Peyer's patch (tissue), 4 donors: ENCODE measurements at regions not wholly inside any gene's neighbourhood (a gene's known extent, or its start where the extent isn't known, plus 50 kb on each side); places are given as distances from the start of the nearest gene placed in this dataset.
"Not testable (repeated sequence)": the region's sequence is repeated elsewhere in the genome, so short reads cannot be mapped to it uniquely, and the experiment has no call there.

ENCODE experiments used
- DNase-seq, 3 donors: peaks; one replicate each; pipeline ENCODE4 v3.0.0-alpha.2; 2017 to 2019
- H3K27ac ChIP-seq, 4 donors: fragments of 200-600 bp; sonication (generic); one replicate each; pipeline ENCODE4 v1.5.1; 2016 to 2019
- H3K27me3 ChIP-seq, 2 donors: fragments of 200-600 bp; sonication (generic); one replicate each; pipeline ENCODE4 v1.5.1; 2019
- H3K36me3 ChIP-seq, 3 donors: fragments of 200-600 bp; sonication (generic); one replicate each; pipeline ENCODE4 v1.5.1; 2016 to 2019
- H3K4me1 ChIP-seq, 4 donors: fragments of 200-600 bp; sonication (generic); one replicate each; pipeline ENCODE4 v1.5.1; 2016 to 2019
- H3K4me3 ChIP-seq, 4 donors: fragments of 200-600 bp; sonication (generic); 1 replicate in 3 of 4; 2 replicates in 1 of 4; pipeline ENCODE4 v1.5.1; 2016 to 2019; ENCODE audit warnings: mild to moderate bottlenecking in 1 of 4
- H3K9me3 ChIP-seq, 4 donors: fragments of 200-600 bp; sonication (generic); one replicate each; pipeline ENCODE4 v1.5.1; 2016 to 2019; ENCODE audit warnings: mild to moderate bottlenecking in 1 of 4
- CTCF ChIP-seq, 6 experiments: fragments of 450-650 bp in 4 of 6; fragments of 200-600 bp in 2 of 6; sonication (generic) in 1 of 6; IDR thresholded peaks; one replicate each; pipeline ENCODE4 v1.5.1; 2017 to 2019; ENCODE audit warnings: antibody characterized with exemption in 6 of 6, mild to moderate bottlenecking in 3 of 6, moderate library complexity in 1 of 6
- POLR2A ChIP-seq, 2 donors: fragments of 450-650 bp; IDR thresholded peaks; one replicate each; pipeline ENCODE4 v1.5.1; 2017; ENCODE audit warnings: antibody characterized with exemption in 2 of 2, mild to moderate bottlenecking in 2 of 2, moderate library complexity in 2 of 2

- TF ChIP-seq CTCF (IDR thresholded peaks at IDR 0.05) (no peak), POLR2A (IDR thresholded peaks at IDR 0.05) (no peak)
- H3K27ac ChIP-seq = no peak overlapping the region
These were observed 72.4 kb upstream of the SLC66A3 start for GRCh38 chr2:11082880-11083279.

DNA sequence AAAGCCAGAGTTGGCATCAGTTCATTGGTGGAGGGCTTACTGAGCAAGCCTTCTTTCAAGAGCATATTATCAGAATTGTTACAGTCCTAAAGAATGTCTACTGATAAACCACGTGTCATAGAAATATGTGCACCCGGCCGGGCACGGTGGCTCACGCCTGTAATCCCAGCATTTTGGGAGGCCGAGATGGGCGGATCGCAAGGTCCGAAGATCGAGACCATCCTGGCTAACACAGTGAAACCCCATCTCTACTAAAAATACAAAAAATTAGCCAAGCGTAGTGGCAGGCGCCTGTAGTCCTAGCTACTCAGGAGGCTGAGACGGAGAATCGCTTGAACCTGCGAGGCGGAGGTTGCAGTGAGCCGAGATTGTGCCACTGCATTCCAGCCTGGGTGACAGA lies 66.4 kb upstream of the SLC66A3 start:
- not testable (repeated sequence) for H3K36me3 ChIP-seq, H3K27ac ChIP-seq, H3K9me3 ChIP-seq, DNase-seq, H3K4me3 ChIP-seq, H3K27me3 ChIP-seq, H3K4me1 ChIP-seq

More at GRCh38 chr2:11082880-11083279, 72.4 kb upstream of the SLC66A3 start:
- Histone ChIP-seq H3K4me3 (no peak overlapping the region), H3K36me3 (no peaks in the 10 kb centered on the region), H3K9me3 (no peaks in the 10 kb centered on the region), H3K4me1 (no peaks in the 10 kb centered on the region), H3K27me3 (no peaks in the 10 kb centered on the region)
- no peak for DNase-seq

DNA sequence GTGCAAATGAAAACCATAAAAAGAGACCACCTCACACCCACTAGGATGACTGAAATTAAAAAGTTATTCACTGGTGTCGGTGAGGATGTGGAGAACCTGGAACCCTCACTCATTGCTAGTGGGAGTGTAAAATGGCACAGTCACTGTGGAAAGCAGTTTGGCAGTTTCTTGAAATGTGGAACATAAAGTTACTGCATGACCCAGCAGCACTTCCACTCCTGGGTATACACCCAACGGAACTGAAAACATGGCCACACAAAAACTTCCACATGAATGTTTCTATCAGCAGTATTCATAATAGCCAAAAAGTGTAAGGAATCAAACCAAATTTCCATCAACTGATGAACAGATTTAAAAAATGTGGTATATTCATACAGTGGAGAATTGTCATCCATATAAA lies 65.1 kb upstream of the SLC66A3 start:
- DNase-seq = no peak
- Histone ChIP-seq H3K27me3 (no peaks in the 10 kb centered on the region), H3K27ac (no peak overlapping the region), H3K4me1 (no peaks in the 10 kb centered on the region), H3K4me3 (no peak overlapping the region), H3K9me3 (no peaks in the 10 kb centered on the region), H3K36me3 (no peaks in the 10 kb centered on the region)
- TF ChIP-seq CTCF (IDR thresholded peaks at IDR 0.05) (no peak), POLR2A (IDR thresholded peaks at IDR 0.05) (no peak)

DNA sequence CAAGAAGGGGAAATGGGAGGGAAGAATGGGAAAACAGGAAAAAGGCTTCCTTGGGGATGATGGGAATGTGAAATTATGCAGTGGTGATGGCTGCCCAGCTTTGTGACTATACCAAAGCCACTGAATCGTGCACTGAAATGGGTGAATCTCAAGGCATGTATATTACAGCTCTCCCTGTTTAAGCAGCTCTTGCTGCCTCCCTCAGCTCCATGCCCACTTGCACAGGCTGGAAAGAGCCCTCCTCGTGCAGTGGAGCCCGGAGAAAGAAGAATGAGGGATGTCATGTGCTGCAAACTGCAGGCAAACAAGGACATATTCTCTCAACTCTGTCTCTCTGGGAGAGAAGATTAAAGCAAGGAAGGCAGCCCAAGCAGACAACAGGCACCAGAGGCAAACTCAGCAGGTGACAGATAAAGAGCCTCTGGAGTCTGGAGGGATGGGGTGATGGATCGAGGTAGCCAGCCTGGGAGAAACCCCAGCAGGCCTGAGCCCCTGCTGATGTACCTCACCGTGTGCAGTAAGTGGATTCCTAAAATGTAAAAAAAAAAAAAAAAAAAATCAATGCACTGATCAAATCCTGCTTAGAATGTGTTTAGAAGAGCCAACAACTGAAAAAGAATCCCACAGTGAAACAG lies 62.4 kb upstream of the SLC66A3 start:
- Histone ChIP-seq H3K4me1 (no peaks in the 10 kb centered on the region), H3K4me3 (no peak overlapping the region), H3K27me3 (no peaks in the 10 kb centered on the region), H3K27ac (no peak overlapping the region), H3K9me3 (no peaks in the 10 kb centered on the region), H3K36me3 (no peaks in the 10 kb centered on the region)
- no peak for DNase-seq
- TF ChIP-seq CTCF (IDR thresholded peaks at IDR 0.05) (no peak), POLR2A (IDR thresholded peaks at IDR 0.05) (no peak)

- no peaks in the 10 kb centered on the region for H3K4me1 ChIP-seq
These were observed 61.8 kb upstream of the SLC66A3 start for GRCh38 chr2:11093467-11093866.

More at GRCh38 chr2:11093467-11093866, 61.8 kb upstream of the SLC66A3 start:
- Histone ChIP-seq H3K27ac (no peak overlapping the region), H3K4me3 (no peak overlapping the region), H3K27me3 (no peaks in the 10 kb centered on the region), H3K9me3 (no peaks in the 10 kb centered on the region), H3K36me3 (no peaks in the 10 kb centered on the region)
- no peak for DNase-seq
- no peak for TF ChIP-seq CTCF (IDR thresholded peaks at IDR 0.05)
